Activated CD4-positive, alpha-beta T cell treated with anti-CD3 and anti-CD28 coated beads, Interleukin-2, Interleukin-6, amounts not matched to agents 100 ng/mL and 50 ng/mL, durations not matched to agents 16 hours and 8 hours (primary cell): ENCODE measurements at regions not wholly inside any gene's neighbourhood (a gene's known extent, or its start where the extent isn't known, plus 50 kb on each side); places are given as distances from the start of the nearest gene placed in this dataset.
"Not testable (repeated sequence)": the region's sequence is repeated elsewhere in the genome, so short reads cannot be mapped to it uniquely, and the experiment has no call there.

Experiments
- DNase-seq: peaks from one replicate; pipeline ENCODE4 v3.0.0-alpha.2; 2020

- no peak for DNase-seq
These were observed 656.1 kb downstream of the DACH1 start for GRCh38 chr13:71210861-71211260.

GRCh38 chr13:71209217-71209616, 657.8 kb downstream of the DACH1 start:
- DNase-seq = no peak

DNA sequence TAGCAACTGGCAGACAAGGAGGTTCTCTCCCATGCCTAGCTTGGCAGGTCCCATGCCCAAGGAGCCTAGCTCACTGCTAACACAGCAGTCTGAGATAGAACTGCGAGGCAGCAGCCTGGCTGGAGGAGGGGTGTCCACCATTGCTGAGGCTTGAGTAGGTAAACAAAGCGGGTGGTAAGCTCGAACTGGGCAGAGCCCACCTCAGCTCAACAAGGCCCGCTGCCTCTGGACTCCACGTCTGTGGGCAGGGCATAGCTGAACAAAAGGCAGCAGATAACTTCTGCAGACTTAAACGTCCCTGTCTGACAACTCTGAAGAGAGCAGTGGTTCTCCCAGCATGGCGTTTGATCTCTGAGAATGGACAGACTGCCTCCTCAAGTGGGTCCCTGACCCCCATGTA, 682.4 kb downstream of the DACH1 start:
- not testable (repeated sequence) for DNase-seq

DNA sequence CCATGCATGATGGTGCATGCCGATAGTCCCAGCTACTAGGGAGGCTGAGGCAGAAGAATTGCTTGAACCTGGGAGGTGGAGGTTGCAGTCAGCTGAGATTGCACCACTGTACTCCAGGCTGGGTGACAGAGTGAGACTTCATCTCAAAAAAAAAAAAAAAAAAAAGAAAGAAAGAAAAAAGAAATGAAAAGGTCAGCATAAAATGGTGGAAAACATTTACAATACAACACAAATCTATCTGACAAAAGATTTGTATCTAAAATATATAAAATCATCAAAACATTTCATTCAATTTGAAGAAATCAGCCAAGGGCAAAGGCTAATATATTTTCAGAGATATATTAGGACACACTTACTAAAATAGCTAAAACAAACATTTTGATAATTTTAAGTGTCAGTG, 683.7 kb downstream of the DACH1 start:
- DNase-seq = not testable (repeated sequence)

GRCh38 chr13:71171740-71172139, 695.3 kb downstream of the DACH1 start:
- DNase-seq = no peak

DNA sequence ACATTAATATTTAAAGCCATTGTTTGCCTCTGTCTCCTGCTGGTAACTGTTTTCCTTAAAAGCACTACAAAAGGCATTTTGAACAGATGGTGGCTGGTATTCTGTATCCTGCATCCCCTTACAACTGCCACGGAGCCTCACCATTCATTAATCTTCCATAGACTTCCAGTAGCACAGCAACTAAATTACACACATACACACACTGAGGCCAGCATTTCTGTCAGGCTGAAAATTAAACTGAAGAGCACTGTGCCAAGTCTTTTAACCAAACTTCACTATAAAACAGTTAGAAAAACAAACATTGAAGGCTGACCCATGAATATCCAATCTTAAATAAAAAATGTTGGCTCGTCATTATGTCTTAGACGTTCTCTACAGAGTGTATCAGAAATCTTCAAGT, 697.8 kb downstream of the DACH1 start:
- no peak for DNase-seq

DNA sequence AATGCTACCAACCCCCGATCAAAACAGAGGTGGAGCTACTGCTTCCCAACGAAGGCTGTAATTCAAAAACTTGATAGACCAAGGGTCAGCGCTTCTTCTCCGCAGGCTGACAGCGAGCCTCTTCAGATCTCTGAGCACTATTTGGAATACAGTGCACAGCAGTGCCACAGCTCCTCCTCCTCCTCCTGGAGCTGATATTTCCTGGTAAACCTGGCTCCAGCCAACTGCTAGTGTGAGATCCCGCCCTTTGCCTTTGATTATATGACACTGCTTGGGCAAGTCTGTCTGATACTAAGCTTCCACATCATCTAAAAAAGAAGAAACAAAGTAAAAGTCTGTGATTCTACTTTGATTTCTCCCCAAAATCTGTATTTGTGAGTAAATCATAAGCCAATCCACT, 710.5 kb downstream of the DACH1 start:
- DNase-seq = no peak

- no peak for DNase-seq
These were observed 717.3 kb downstream of the DACH1 start for GRCh38 chr13:71149498-71150363.

DNA sequence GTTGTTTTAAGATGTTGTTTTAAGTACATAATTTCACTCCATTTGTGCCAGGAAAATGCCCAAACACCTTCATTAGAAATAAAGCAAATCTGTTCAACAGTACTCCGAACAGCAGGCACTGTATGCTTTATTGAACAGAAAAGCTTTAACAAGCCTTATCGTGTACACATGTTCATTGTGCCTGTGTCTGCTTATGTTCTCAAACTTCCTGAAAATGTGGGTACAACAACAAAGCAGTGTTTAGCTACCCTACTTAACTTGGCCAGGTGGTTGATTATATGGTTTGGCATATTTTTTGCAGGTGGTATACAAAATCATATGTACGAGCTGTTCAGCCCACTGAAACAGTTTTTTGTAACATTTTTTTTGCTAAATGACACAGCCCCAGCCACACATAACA, 718.0 kb downstream of the DACH1 start:
- no peak for DNase-seq

GRCh38 chr13:71148396-71148795, 718.6 kb downstream of the DACH1 start:
- no peak for DNase-seq

GRCh38 chr13:71144883-71145282, 722.1 kb downstream of the DACH1 start:
- no peak for DNase-seq

DNA sequence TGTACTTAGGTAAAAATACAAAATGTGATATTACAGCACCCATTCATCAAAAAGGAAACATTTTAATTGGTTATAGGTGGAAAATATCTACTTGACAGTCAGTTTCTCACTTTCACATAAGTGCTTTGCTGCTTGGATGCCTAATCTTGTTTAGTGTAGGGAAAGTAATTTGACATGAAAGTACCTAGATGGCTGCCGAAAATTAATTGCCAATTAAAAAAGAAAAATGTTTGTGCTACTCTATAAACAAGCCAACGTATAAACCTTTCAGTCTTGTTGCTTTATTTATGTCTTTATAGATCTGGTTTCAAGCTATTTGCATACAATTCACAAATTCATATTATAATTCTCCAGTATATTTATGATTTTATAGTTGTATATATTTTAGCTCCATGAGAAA, 729.9 kb downstream of the DACH1 start:
- DNase-seq = no peak

DNA sequence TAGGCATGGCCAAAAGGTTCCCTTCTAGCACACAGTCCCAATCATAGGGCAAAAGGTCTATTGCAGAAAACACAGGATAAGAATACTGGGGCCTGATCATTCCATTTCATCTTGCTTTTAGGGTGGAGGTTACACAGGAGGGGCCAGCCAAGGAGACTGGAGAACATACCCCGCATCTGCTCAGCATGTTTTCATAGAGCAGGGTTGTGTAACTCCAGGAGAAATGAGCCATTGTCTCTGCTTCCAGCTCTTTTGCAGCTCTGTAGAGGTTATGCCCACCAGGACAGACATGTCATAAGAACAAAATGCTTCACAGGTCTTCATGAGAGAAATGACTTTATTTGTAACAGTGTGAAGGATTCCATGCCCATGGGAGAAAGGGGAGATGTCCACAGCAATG, 742.8 kb downstream of the DACH1 start:
- DNase-seq = no peak

DNA sequence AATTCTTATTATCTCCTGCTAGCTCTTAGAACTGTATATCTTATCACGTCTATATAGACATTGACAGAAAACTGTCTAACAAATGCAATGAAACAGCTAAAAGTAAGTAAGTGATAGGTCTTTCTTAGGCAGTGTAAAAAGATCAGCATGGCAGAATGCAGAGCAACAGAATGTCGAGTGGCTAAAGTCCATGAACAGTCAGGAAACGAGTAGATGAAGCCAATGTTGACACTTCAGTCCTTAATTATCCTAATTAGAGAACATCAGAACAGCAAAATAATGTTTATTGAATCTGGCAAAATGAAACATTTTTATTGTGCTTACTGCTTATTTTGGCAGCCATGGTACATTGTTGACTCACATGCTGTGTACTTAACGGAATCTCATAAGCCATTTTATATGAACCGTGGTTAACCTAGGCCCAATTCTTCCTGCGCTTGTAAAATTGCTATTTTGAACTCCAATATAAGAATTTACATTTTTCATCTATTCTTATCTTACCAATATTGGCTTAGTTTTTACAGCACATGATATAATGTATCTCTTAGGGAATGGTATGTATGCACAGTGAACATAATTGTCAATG, 748.1 kb downstream of the DACH1 start:
- DNase-seq = no peak

- no peak for DNase-seq
These were observed 749.1 kb downstream of the DACH1 start for GRCh38 chr13:71117920-71118319.

DNA sequence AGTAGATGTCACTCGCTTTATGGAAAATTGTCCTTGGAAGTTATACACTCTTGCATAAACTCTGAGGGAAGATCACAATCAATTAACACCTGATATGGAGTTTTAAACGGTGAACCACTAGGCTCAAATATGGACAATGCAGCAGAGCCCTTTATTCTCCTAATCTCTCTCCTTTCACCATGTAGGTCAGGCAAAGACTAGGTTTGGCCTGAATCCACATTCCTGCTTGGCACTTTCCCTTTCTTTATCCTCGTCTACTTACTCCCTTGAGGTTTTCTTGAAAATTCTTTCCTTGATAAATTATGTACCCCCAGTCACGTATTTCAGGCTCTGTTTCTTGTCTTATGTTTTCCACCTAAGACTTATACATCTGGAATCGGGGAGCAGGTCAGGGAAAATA, 751.7 kb downstream of the DACH1 start:
- DNase-seq = no peak

GRCh38 chr13:71096421-71096820, 770.6 kb downstream of the DACH1 start:
- DNase-seq = no peak

- DNase-seq = no peak
These were observed 776.0 kb downstream of the DACH1 start for GRCh38 chr13:71090990-71091389.

DNA sequence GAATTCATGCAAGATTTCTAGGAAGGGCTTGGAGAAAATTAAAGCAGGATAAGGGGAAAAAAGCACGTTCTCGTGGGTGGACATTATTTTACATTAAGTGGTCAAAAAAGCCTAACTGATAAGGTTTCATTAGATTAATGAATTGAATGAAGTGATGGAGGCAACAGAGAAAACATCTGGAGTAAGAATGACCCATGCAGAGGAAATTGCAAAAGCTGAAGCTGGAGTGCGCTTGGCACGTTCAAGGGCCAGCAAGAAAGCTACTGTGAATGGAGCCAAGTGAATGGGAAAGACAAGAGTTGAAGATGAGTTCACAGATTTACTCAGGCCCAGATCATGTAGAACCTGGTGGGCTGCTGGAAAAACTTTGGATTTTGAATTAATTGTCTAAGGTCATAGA, 777.9 kb downstream of the DACH1 start:
- no peak for DNase-seq

DNA sequence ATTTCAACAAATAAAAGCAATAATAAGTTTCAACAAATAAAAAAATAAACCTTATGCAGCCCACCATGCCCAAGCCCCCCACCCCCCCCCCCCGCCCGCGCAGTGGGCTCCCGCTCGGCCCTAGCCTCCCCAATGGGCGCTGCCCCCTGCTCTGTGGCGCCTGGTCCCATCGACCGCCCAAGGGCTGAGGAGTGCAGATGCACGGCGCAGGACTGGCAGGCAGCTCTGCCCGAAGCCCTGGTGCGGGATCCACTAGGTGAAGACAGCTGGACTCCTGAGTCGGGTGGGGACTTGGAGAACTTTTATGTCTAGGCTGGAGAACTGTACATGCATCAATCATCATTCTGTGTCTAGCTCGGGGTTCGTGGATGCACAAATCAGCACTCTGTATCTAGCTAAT, 779.6 kb downstream of the DACH1 start:
- DNase-seq = no peak

GRCh38 chr13:71087006-71087405, 780.0 kb downstream of the DACH1 start:
- DNase-seq = no peak

GRCh38 chr13:71082631-71083030, 784.4 kb downstream of the DACH1 start:
- no peak for DNase-seq

DNA sequence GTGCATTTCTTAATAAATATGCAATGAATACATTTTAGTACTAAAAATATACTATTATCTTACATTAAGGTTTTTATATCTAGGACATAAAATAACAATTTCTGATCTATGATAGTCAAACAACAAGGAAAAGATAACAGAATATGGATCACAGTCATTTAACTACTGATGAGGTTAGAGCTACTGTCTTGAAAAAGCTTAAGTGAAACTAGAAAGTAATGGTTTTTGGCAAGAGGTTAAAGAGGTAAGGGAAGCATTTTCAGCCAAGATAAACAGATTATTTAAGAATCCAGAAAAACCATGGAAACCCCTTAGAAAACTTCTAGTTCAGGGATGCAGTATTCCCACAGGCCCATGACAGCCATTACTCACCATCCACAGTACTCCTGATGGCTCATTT, 787.4 kb downstream of the DACH1 start:
- DNase-seq = no peak

GRCh38 chr13:71068041-71068440, 799.0 kb downstream of the DACH1 start:
- DNase-seq = no peak
